ENCODE measurements at regions not wholly inside any gene's neighbourhood (a gene's known extent, or its start where the extent isn't known, plus 50 kb on each side); places are given as distances from the start of the nearest gene placed in this dataset.
"Not testable (repeated sequence)": the region's sequence is repeated elsewhere in the genome, so short reads cannot be mapped to it uniquely, and the experiment has no call there.

DNA sequence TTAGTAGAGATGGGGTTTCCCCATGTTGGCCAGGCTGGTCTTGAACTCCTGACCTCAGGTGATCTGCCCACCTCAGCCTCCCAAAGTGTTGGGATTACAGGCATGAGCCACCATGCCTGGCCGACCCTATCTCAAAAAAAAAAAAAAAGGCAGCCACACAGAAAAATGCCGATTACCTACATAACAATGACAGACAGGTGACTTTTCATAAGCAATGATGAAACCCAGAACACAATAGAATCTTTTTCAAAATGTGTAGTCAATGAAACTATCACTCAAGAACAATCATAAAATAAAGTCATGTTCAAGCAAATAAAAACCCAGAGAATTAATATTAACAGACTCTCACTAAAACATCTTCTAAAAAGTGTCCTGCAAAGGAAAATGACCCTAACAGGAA lies 135.6 kb upstream of the MVB12B start:
- not testable (repeated sequence) for DNase-seq

DNA sequence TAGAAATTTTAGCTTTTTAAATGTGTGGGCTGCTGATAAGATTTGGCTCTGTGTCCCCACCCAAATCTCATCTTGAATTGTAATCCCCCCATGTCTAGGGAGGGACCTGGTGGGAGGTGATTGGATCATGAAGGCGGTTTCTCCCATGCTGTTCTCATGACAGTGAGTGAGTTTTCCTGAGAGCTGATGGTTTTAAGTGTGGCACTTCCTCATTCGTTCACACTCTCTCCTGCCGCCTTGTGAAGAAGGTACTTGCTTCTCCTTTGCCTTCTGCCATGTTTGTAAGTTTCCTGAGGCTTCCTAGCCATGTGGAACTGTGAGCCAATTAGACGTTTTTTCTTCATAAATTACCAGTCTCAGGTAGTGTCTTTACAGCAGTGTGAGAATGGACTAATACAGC lies 127.8 kb upstream of the MVB12B start:
- no peak for DNase-seq

DNA sequence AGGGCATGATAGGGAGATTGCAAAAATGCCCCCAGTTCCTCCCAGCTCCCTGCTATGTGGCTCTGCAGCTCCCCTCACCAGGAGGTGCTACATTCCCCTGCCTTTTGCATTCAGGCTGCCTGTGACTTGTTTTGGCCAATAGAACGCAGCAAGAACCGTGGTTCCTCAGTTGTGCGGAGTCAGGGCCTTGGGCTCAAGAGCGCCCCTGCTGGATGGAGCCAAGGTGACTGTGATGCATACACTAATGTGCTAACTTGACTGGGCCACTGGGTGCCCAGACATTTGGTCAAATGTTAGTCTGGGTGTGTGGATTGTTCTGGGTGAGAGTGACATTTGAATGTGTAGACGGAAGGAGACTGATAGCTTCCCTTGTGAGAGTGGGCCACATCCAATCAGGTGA lies 123.3 kb upstream of the MVB12B start:
- no peak for DNase-seq

DNA sequence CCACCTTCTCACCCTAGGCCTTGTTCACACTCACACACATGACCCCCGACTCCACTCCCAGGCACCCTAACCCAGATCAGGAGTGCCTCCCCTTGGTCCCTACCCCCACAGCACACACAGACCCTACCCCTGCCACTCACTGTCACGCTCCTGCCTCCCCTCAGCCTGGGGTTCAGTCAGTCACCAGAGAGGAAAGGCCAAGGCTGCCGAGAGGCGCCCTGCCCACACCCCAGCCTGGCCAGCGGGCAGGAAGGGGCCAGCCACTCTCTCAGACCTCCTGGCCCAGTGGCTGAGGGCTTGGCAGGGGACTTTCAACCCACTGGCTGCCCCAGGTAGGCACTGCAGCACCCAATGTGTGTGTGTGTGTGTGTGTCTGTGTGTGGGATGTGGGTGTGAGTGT lies 122.4 kb upstream of the MVB12B start:
- no peak for DNase-seq

DNA sequence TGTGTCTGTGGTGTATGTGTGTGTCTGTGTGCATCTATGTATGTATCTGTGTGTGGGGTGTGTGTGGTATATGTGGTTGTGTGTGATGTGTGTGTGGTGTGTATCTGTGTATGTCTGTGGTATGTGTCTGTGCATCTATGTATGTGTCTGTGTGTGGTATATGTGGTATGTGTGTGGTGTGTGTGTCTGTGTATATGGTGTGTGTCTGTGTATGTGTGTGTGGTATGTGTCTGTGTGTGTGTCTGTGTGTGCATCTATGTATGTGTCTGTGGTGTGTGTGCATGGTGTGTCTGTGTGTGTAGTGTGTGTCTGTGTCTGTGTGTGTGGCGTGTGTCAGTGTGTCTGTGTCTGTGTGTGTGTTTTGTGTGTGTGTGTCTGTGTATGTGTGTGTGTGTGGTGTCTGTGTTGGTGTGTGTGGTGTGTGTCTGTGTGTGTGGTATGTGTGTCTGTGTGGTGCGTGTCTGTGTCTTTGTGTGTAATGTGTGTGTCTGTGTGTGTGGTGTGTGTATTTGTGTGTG lies 121.9 kb upstream of the MVB12B start:
- DNase-seq, result no peak

DNA sequence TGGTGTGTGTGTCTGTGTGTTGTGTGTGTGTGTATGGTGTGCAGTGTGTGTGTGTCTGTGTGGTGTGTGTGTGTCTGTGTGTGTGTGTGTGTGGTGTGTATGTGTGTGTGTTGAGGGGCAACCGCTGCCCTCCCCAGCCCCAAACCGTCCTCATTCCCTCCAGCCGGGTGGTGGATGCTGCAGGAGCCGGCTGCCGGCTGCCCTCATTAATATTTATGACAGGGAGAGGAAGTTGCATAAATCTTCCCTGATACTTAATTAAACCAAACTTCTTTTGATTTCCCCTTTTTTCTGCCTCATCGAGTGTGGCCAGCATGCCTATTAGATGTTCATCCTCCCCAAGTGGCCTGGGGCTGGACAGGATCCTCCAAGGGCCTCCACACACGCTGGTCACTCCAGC lies 121.4 kb upstream of the MVB12B start:
- no peak for DNase-seq

DNA sequence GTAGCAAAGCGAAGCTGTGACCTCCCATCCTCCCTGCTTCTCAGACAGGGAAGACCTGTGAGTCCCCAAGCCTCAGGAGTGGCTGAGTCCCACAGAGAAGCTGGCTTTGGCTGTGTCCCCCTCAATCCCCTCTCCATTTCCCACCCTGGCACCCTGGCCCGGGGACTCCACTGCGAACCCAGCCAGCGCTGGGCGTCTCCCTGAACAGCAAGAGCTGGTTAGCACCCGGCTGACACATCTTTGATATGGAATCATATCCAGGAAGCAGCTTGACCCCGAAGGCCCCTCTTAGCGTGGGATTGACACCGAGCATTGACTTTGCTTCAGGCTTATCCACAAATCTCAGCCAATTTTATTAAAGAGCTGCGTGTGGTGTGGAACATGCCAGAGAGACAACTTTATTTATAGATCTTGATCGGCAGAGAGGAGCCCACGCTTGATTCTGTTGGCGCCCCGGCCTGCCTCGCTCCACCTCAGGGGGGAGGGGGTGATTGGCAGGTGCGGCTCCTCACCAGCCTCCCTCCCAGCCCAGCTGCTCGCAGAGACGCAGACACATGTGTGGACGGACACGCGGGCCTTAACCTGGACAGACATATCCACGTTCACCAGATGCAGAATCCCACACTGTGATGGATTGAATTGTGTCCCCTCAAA lies 120.7 kb upstream of the MVB12B start:
- no peak for DNase-seq

DNA sequence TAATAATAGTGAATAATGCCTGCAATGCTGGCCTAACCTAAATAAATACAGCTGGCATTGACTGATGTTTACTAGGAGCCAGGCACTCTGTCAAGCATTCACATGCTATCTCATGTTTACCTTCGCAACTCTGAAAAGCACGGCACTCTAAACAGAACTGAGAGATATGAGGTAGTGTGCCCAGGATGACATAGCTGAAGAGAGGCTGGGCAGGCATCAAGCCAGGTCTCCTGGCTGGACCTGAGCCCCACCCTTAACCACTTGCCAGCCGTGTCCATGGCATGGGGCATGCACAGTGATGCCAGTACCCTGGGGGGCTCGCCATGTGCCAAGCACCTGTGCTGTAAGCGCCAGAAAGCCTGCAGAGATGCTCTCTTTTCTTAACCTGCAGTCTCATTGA lies 119.4 kb upstream of the MVB12B start:
- no peak for DNase-seq

DNA sequence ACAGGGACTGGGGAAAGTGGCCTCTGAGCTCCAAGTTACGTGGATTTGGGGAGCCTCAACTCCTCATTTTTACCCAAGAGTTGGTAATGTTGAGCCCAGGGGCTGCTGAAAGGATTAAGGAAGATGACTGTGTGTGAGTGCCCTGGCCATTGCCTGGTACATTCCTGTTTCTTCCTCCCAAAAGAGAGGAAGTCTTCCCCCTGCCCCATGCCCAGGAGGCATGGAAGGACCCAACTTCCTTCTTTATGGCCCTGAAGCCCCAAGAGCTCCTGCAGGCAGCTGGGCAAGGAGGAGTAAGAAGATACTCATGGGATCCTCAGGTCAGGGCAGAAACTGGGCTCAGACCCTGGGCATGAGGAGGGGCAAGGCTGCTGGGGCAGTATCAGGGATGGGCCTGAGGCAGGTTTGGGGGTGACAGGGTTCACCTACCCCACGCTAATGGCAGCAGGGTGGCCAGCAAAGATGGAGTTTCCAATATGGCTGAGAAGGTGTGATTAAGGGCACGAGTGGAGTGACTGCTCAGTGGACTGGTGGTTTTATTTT lies 118.3 kb upstream of the MVB12B start:
- DNase-seq, result no peak

DNA sequence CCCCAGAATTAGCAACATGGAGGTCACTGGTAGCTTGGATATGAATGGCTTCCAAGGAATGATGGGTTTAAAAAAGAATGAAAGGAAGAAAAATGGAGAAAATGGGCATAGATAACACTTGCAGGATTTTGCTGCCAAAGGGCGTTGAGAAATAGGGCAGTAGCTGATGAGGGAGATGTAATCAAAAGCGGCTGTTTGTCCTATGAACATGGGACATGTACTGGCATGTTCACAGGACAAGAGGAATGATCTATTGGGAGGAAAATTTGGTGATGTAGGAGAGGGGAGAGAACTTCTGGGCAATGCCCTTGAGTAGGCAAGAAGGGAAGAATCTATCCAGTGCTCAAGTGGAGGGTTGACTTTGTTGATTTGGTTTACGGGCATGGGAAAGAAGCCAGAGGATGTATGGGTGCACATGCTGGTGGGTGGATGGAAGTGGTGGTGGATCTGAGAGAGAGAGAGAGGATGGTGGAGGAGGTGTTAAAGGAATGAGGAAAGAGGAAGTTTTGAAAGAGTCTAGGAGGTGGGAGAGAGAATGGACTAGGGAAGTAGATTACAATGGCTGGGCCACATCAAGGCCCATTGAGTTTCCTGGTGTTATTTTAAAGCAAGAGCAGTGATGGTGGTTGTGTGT lies 115.1 kb upstream of the MVB12B start:
- DNase-seq, result no peak

DNA sequence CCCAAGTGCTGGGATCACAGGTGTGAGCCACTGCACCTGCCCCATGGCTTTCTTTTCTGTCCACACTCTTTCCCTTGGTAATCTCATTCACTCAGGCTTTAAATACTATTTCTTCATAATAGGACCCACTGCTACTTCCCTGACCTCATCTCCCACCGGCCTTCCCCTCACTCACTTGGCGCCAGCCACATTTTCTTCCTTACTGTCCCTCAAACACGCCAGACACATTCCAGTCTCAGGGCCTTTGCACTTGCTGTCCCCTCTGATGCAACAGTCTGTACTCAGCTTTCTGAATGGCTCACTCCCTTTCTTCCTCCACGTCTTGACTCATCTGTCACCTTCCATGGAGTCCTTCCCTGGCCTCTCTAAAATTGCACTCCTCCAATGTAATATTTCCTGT lies 111.1 kb upstream of the MVB12B start:
- no peak for DNase-seq

DNA sequence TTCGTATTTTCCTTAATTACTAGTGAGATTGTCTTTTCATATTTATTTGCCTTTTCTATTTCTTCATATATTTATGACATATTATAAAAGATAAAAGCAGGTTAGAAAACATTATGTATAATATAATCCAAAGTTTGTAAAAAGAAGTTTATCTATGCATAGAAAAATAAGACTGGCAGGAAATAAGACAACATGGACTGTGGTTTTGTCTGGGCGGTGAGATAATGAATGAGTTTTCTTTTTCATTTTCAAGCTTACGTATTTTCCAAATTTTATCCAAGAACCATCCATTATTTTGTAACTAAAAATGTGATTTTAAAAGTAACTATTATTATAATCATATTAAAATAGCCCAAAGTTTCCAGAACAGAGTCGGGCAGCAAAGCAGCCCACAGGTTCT lies 109.8 kb upstream of the MVB12B start:
- no peak for DNase-seq

DNA sequence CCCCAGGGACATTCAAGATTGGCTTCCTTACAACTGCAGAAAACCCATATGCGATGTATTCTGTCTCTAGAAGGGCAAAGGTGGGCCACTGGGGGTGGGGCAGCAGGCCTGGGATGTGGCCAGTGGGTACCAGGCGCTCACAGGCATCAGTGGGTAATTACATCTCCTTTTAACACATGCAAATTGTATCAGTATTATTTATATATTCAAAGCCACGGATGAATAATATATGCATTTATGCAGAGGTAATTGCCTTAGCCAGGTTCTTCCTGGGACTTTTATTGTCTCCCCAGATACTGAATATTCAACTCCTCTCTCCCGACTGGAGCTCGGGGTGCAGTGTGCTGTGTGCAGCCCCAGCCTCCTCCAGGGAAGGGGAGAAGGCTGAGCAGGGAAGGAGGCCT lies 109.4 kb upstream of the MVB12B start:
- DNase-seq, result no peak

DNA sequence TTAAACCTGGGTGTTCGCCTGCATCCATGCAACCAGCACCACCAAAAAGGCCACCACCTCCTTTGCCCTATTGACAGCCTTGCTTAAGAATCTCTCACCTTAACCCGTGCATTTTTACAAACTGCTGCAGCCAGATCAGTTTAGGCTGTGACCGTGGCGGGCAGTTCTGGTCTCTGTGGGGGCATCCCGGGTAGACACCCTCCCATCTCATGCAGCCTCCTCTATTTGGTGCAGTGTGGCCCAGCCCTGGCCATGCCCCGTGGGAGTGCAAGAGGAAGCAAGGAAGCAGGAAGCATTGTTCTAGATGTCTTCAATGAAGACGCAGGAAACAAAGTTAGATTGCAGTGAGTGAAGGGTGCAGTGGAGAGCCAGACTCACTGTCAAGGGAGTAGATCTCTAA lies 108.8 kb upstream of the MVB12B start:
- DNase-seq, result no peak

DNA sequence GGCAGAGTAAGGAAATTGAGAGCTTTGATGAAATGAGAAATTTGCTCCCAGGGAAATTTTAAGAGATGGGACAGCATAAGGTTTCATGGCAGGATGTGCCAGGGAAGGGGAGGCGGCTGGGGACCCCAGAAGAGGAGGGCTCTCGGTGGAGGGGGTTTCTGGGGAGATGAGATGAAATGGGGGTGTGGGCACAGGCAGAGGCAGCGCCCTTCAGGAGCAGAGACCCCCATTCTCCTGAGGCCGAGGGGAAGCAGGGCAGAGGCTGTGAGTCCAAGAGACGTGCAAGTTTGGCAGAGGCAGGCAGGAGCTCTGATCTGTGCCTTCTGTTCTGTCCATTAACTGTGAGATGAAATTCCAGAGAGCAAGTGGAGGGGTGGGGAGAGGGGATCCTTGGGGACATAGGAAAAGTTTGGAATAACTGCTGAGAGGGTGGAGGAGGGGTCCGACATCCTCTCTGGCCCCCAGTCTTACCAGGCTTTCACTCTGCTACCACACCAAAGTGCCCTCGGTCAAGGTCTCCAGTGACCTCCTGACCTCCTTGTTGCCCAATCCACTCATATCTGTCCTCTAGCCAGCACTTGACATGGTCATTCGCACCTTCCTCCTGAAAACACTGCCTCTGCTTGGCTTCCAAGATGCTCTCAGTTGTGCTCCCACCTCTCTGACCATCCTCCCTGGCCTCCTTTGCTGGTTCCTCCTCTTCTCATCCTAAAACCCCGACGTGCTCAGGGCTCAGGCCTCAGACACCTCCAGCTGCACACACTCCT lies 108.1 kb upstream of the MVB12B start:
- DNase-seq, result no peak

DNA sequence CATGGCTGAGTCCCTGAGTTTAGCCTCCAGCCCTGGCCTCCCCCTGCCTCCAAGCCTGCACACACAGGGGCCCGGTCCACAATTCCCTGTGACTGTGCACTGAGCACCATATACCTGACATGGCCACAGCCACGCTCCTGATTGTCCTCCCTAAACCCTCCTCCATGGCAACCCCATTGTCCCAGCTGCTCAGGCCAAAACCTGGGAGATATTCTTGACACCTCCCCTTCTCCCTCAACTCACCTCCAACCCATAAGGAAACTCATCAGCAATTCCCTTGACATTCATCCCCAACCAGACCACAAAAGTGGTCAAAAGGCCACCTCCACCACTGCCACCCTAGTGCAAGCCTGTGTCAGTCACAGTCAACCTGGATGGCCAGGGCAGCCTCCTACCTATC lies 107.5 kb upstream of the MVB12B start:
- DNase-seq, result no peak

DNA sequence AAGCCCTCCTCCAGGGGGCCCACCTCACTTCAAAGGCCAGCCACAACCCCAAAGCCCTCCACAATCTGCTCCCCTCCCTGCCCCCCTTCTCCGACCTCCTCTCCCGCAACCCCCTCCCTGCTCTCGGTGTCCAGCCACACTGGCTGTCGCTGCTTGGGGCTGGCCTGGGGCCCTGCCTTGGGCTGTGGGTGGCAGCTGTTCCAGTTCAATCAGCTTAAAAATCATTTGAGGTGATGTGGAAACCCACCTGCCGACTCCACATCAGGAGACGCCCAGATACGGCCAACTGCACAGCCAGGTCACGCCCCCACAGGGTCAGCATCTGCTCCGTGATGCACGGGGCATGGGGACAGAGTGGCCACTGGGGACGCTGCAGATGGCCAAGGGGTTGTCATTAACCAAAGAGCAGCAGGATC lies 107.0 kb upstream of the MVB12B start:
- no peak for DNase-seq

DNA sequence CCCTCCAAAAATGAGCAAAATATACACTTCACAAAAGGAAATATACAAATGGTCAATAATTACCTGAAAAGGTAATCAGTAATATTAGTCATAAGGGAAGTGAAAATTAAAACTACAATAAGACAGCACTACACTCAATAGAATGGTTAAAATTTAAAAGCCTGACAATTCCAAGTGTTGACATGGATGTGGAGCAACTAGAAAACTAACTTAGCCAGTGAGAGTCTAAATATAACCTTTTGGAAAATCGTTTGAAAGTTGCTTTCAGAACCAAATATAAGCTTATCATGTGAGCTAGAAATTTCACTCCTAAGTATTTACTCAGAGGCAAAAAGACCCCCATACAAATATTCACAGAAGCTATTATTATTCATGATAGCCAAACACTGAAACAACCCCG lies 105.1 kb upstream of the MVB12B start:
- no peak for DNase-seq

DNA sequence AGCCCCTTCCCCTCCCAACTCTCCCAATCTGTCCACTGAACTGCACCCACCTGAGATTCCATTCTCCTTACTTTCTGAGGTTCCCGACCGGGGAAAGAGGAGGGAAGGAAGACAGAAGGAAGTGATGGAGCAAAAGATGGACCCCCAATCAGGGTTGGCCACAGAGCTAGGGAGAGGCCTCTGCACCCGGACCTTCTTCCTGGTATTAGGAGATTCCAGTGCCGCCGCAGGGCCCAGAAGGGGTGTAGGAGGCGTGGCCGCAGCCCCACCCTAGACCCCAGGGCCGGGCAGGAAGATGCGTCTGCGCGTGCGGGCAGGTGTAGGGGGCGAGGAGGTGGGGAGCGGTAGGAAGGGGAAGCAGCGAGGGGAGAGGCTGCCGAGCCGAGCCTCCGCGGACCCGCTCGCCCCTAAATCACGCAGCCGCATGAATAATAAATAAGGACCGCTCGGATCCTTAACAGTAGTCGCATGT lies 104.2 kb upstream of the MVB12B start:
- DNase-seq, result no peak

DNA sequence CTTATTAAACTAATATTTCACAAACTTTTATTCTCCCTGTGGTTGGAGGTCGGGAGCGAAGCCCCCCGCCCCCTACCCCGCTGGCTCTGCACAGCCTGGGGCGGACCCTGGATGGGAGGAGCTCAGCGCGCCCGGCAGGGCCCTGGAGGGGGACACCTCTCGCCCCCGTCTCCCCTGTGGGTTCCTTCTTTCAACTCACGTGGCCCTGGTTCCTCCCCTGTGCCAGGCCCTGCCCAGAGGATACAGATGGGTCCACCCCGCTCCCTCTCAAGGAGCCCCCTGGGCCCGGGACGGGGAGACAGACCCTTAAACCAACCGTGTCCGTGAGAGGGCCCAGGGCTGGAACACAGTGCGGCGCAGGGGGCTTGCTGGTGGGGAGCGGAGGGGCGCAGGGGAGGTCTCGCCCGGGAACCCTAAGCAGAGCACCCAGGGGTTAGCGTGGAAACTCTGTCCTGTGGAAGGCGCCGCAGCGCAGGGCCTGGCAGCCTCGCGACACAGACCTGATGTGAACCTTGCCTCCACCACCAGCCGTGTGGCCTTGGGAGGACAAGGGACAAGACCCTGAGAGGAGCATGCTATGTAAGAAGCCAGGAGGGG lies 103.7 kb upstream of the MVB12B start:
- DNase-seq, result no peak

DNA sequence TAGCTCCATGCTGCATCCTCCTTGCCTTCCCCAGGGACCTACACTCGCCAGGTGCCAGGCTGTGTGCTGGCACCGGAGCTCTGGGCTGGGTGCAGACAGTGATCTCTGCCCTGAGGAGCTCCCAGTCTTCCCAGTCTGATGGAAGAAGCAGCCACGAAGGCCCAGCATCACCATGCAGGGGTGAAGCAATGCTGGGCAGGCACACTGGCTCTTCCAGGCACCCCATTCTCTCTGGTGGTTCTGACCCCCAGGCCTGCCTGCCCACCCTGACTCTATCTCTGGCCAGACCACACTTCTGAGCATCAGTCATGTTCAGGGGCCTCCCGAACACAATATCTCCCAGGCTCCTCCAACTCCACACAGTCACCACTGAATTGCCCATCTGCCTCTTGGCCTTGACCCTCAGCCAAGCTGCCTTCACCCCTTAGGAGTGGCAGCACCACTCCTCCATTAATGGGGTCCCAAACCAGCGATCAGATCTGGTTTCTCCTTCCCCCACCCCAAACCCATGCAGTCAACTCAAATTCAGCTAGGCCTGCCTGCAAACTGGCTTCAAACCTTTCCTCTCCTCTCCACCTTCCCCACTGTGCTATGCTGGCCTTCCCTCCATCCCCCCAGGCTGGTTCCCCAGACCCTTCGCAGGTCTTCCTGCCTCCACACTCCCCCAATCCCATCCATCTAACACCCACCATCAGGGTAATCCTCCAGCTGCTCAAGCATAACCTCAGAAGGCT lies 102.7 kb upstream of the MVB12B start:
- DNase-seq, result no peak

Data from T-helper 1 cell (primary cell).